Osteoblast (primary cell): ENCODE measurements at regions not wholly inside any gene's neighbourhood (a gene's known extent, or its start where the extent isn't known, plus 50 kb on each side); places are given as distances from the start of the nearest gene placed in this dataset.

ENCODE experiments used
- DNase-seq: peaks from one replicate; pipeline ENCODE4 v3.0.0; 2011; ENCODE audit warnings: low spot score, mixed read lengths; ENCODE audit not compliant: insufficient read length; ENCODE audit errors: missing footprints
- H2AFZ ChIP-seq: 2 replicates; pipeline ENCODE4 v1.6.0; 2011; ENCODE audit warnings: mild to moderate bottlenecking, low read length
- H3K27ac ChIP-seq: 2 replicates; pipeline ENCODE4 v1.5.1; 2011; ENCODE audit warnings: mild to moderate bottlenecking, low read depth, low read length, moderate library complexity
- H3K27me3 ChIP-seq: 2 replicates; pipeline ENCODE4 v1.6.0; 2012; ENCODE audit warnings: mild to moderate bottlenecking, control low read depth, inconsistent platforms, low read length, moderate library complexity; ENCODE audit not compliant: insufficient read depth
- H3K36me3 ChIP-seq: 2 replicates; pipeline ENCODE4 v1.5.1; 2011; ENCODE audit warnings: mild to moderate bottlenecking, low read length, control low read depth, moderate library complexity; ENCODE audit not compliant: insufficient read depth
- H3K4me1 ChIP-seq: 2 replicates; pipeline ENCODE4 v1.5.1; 2011; ENCODE audit warnings: mild to moderate bottlenecking, low read length, control low read depth, moderate library complexity; ENCODE audit not compliant: insufficient read depth
- H3K4me2 ChIP-seq: 2 replicates; pipeline ENCODE4 v1.6.0; 2011; ENCODE audit warnings: mild to moderate bottlenecking, low read length; ENCODE audit not compliant: insufficient read depth
- H3K4me3 ChIP-seq: fragments of 200-600 bp; sonication (generic); 3 replicates; pipeline ENCODE4 v1.5.1; 2012; ENCODE audit warnings: mild to moderate bottlenecking, low read length, inconsistent platforms; ENCODE audit not compliant: insufficient read depth
- H3K79me2 ChIP-seq: 2 replicates; pipeline ENCODE4 v1.6.0; 2012; ENCODE audit warnings: mild to moderate bottlenecking, low read length, control low read depth, inconsistent platforms; ENCODE audit not compliant: insufficient read depth
- H3K9me3 ChIP-seq: 2 replicates; pipeline ENCODE4 v1.5.1; 2011; ENCODE audit warnings: low read depth, low read length, control low read depth
- H4K20me1 ChIP-seq: 2 replicates; pipeline ENCODE4 v1.6.0; 2012; ENCODE audit warnings: mild to moderate bottlenecking, low read length, control low read depth; ENCODE audit not compliant: insufficient read depth
- TF ChIP-seq, protein P1 (sequence below): IDR thresholded peaks from 2 replicates; pipeline ENCODE4 v1.5.1; 2011; ENCODE audit warnings: mild to moderate bottlenecking, low read depth, low read length, moderate library complexity; ENCODE audit errors: extremely low read depth

DNA sequence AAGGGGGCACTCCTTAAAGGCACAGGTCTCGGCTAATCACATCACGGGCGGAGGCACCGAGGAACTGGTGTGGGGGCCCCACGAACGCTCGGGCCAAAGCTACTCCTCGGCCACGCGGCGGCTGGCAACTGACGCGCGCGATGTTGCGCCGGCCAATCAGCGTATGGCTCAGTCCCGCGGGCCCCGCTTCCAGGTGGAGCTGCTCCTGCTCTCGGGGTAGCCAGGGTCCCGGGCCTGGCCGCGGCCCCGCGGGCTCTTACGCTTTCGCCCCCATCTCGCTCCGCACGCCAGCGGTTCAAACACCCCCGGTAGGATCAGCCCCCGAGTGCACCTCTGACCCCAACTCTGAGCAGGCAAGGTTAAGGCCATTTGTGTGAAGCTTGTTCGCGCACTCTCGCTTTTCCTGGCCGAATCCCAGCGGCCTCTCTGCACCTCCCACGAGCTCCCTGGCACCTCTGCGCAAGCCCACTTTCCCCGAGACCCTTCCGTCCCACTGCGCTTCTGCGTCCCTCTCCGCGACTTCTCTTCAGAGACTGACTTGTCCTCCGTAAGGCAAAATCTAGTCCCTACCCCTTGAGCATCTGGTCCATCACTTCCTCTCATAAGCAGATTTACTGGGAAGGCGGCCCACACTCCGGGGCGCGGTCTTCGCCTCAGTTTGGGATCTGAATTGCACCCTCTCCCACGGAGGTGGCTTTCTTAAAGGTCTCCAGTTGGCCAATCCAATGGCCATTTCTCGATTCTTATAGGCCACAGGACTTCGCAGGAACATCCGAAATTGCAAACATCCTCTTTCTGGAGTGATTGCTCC, 200.9 kb upstream of the TBX20 start:
- TF ChIP-seq, protein P1, sequence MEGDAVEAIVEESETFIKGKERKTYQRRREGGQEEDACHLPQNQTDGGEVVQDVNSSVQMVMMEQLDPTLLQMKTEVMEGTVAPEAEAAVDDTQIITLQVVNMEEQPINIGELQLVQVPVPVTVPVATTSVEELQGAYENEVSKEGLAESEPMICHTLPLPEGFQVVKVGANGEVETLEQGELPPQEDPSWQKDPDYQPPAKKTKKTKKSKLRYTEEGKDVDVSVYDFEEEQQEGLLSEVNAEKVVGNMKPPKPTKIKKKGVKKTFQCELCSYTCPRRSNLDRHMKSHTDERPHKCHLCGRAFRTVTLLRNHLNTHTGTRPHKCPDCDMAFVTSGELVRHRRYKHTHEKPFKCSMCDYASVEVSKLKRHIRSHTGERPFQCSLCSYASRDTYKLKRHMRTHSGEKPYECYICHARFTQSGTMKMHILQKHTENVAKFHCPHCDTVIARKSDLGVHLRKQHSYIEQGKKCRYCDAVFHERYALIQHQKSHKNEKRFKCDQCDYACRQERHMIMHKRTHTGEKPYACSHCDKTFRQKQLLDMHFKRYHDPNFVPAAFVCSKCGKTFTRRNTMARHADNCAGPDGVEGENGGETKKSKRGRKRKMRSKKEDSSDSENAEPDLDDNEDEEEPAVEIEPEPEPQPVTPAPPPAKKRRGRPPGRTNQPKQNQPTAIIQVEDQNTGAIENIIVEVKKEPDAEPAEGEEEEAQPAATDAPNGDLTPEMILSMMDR = no peak
- H3K4me3 ChIP-seq = no peak overlapping the region
- no peak for DNase-seq
- H2AFZ ChIP-seq = no peak overlapping the region
- no peak overlapping the region for H3K27ac ChIP-seq
- no peaks in the 10 kb centered on the region for H3K4me1 ChIP-seq
- H3K9me3 ChIP-seq = no peaks in the 10 kb centered on the region
- H3K4me2 ChIP-seq = no peak overlapping the region
- H3K79me2 ChIP-seq = no peaks in the 10 kb centered on the region
- H4K20me1 ChIP-seq = no peaks in the 10 kb centered on the region
- H3K36me3 ChIP-seq = no peaks in the 10 kb centered on the region
- H3K27me3 ChIP-seq = no peaks in the 10 kb centered on the region

DNA sequence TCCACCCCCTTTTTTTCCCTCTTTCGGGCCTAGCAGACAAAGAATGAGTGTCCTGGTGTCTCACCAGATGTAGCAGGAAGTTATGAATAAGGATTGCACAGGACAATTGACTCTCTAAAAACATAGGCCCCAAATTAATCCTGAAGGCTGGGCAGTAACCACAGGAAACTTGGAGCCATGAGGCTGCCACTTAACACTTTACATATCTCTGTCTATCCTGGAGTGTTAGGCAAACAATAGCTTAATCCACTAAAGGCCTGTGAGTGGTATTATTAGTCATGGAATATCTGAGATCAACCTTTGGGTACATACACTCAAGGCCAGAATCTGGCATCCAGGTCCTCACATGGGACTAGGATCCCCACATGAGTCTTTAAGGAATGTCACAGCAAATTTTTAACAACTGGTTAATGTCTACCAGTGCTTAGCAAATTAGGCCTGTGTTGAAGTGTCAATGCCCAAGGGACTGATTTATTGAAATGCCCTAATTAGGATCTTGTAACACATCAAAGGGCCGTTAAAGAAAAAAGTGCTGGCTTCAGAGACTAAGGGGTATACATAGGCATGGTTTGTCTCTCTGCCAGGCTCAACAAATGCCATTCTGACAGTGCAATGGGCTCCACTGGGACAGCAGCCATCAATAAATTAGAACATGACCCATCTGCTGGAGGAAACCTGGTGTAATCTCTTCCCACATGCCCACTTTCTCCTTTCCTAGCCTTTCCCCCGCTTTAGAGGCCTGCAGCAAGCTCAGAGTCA, 196.7 kb upstream of the TBX20 start:
- Histone ChIP-seq H3K9me3 (no peaks in the 10 kb centered on the region), H3K4me2 (no peak overlapping the region), H3K27me3 (no peaks in the 10 kb centered on the region), H3K79me2 (no peaks in the 10 kb centered on the region), H3K27ac (no peak overlapping the region), H4K20me1 (no peaks in the 10 kb centered on the region), H3K4me3 (no peak overlapping the region), H3K36me3 (no peaks in the 10 kb centered on the region), H2AFZ (no peak overlapping the region), H3K4me1 (no peaks in the 10 kb centered on the region)
- TF ChIP-seq, protein P1 = no peak
- DNase-seq = no peak

DNA sequence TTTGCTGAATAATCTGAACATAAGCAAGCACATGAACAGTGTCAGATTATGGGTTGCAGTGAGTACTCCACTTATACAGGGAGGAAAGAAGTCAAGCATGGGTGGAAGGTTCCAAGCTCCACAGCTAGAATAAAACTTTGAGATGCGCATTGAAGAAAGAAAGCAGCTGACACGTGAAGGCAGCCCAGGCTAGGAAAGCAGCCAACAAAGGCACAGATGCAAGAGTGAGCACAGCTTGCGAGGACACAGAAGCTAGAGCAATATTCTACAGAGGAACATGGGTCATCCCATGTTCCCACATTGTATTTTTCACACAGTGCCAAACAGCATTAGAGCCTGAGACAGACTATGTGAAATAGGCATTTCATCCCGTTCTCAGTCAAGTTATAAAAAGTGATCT, 194.6 kb upstream of the TBX20 start:
- no peaks in the 10 kb centered on the region for H4K20me1 ChIP-seq
- H3K4me2 ChIP-seq = no peak overlapping the region
- no peaks in the 10 kb centered on the region for H3K4me1 ChIP-seq
- TF ChIP-seq, protein P1 = no peak
- H2AFZ ChIP-seq = no peak overlapping the region
- no peak for DNase-seq
- no peaks in the 10 kb centered on the region for H3K36me3 ChIP-seq
- no peaks in the 10 kb centered on the region for H3K27me3 ChIP-seq
- no peaks in the 10 kb centered on the region for H3K79me2 ChIP-seq
- H3K9me3 ChIP-seq = no peaks in the 10 kb centered on the region
- H3K27ac ChIP-seq = no peak overlapping the region
- H3K4me3 ChIP-seq = no peak overlapping the region

DNA sequence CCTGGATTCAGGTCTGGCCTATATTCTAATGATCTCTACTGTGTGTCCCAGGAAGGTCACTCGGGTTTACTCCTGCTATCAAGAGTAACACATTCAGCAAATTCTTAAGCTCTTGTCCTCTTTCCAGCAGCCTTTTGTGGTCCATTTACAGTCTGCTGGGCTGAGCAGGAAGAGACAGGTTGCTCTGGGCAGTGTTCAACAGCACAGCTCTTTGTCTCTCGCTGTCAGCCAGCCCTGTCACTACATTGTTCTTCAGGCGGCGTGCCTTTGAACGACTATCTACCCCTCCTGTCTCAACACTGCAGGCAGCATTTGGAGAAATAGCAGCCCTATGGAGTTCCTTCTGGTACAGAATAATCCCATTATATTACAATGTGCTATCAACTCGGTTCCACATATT, 192.2 kb upstream of the TBX20 start:
- no peaks in the 10 kb centered on the region for H3K36me3 ChIP-seq
- no peaks in the 10 kb centered on the region for H3K9me3 ChIP-seq
- no peaks in the 10 kb centered on the region for H3K4me1 ChIP-seq
- H3K79me2 ChIP-seq = no peaks in the 10 kb centered on the region
- TF ChIP-seq, protein P1 = no peak
- no peaks in the 10 kb centered on the region for H4K20me1 ChIP-seq
- no peak overlapping the region for H3K27ac ChIP-seq
- no peak overlapping the region for H2AFZ ChIP-seq
- H3K27me3 ChIP-seq = no peaks in the 10 kb centered on the region
- no peak for DNase-seq
- H3K4me3 ChIP-seq = no peak overlapping the region
- no peak overlapping the region for H3K4me2 ChIP-seq
